GM18498 (cell line): ENCODE measurements at regions not wholly inside any gene's neighbourhood (a gene's known extent, or its start where the extent isn't known, plus 50 kb on each side); places are given as distances from the start of the nearest gene placed in this dataset.
"Not testable (repeated sequence)": the region's sequence is repeated elsewhere in the genome, so short reads cannot be mapped to it uniquely, and the experiment has no call there.

ENCODE experiments used
- ATAC-seq: cut with Tn5 transposase; IDR thresholded peaks from one replicate; pipeline ENCODE4 v1.9.1; 2021; ENCODE audit warnings: mild to moderate bottlenecking, moderate library complexity; ENCODE audit not compliant: unreplicated experiment

DNA sequence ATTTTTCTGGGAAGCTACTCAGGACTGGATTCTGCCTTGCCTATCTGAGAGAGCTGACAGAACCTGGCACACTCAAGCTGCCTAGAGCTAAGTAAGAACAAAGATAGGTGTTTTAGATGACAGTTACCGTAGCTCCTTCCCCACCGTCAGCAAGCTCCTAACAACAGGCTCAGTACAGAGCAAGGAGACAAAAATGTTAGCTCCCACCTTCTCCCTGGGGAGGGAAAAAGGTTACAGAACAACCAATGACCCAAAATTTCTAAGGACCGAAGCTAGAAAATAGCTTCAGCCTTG, 1058.2 kb upstream of the PCDH20 start:
- no peak for ATAC-seq

DNA sequence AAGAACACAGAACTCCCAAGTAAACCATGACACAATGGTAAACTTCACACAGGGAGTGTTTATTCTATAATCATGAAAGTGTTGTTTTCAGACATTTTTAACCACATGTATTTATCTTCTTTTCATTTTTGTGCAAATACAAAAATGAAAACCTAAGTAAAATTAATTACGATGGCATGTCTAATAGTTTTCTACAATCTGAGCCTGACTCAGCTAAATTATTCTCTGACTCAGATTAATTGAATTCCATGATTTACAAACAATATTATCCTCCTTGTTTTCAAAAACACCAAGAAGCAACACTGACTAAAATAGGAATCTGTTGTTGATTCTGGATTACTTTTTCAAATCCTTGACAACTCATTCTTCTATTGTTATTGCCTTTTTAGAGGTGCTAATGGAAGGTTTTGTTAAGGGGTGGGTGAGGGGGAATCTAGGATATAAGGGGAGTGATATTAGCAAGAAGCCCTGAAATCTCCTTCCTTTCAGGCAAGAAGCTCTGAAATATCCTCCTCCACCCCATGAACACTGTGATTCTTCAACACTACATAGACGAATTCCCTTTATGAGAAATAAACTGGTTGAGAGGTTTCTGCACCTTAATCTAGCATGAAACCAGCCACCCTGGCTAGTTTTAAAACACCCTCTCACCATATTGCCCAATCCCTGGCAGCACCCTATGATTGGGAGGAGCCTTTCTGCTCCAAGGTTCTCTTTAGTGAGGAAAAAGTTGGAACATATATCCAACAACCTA, 1057.7 kb upstream of the PCDH20 start:
- ATAC-seq, result no peak

GRCh38 chr13:62453761-62454160, 1038.1 kb upstream of the PCDH20 start:
- ATAC-seq, result no peak

GRCh38 chr13:62450759-62451158, 1035.1 kb upstream of the PCDH20 start:
- no peak for ATAC-seq

DNA sequence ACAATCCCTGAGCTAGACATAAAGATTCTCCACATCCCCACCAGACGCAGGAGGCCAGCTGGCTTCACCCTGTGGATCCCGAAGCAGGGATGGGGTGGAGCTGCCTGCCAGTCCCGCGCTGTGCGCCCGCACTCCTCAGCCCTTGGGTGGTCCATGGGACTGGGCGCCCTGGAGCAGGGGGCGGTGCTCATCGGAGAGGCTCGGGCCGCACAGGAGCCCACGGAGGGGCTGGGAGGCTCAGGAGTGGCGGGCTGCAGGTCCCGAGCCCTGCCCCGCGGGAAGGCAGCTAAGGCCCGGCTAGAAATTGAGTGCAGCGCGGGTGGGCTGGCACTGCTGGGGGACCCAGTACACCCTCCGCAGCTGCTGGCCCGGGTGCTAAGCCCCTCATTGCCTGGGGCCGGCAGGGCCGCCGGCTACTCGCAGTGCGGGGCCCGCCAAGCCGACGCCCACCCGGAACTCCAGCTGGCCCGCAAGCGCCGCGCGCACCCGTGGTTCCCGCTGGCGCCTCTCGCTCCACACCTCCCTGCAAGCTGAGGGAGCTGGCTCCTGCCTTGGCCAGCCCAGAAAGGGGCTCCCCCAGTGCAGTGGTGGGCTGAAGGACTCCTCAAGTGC, 1032.2 kb upstream of the PCDH20 start:
- not testable (repeated sequence) for ATAC-seq

GRCh38 chr13:62444805-62445204, 1029.2 kb upstream of the PCDH20 start:
- no peak for ATAC-seq

- no peak for ATAC-seq
These were observed 1018.4 kb upstream of the PCDH20 start for GRCh38 chr13:62434081-62434480.

GRCh38 chr13:62433660-62434059, 1018.0 kb upstream of the PCDH20 start:
- no peak for ATAC-seq

- no peak for ATAC-seq
These were observed 1017.3 kb upstream of the PCDH20 start for GRCh38 chr13:62432906-62433305.

DNA sequence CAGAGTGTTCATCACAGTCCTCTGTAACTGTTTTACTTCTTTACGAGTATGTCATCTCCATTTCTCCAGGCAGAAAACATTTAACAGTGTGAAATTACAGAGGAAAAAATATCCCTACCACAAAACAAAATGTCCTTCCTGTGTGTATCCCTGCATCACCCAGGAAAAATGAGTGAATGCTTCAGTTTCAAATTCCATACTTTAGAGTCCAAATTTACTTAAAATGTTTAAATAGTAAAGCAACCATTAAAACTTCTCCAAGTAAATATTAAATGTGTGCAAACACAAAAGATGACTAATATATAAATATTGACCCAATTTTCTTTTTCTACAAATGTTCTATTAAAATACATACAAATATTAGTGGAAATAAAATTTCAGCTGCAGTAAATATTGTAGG, 1016.6 kb upstream of the PCDH20 start:
- ATAC-seq, result no peak

DNA sequence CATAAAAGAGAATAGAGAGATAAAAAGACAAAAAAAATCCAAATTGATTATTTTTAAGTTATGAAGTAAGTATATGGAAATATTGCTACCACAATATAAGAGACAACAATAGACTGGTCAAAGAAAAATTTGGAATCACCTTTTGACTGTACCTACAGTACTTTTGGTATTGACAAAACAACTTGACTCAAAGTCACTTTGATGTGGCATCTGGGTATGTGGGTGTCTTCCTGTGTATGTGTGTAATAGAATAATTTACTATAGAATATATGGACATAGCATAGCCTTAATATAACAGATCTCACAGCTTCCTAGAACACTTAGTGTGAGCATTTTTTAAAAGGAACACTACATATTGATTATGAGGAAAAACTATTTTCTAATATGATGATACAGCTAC, 1016.2 kb upstream of the PCDH20 start:
- no peak for ATAC-seq

- no peak for ATAC-seq
These were observed 1003.2 kb upstream of the PCDH20 start for GRCh38 chr13:62418872-62419271.

DNA sequence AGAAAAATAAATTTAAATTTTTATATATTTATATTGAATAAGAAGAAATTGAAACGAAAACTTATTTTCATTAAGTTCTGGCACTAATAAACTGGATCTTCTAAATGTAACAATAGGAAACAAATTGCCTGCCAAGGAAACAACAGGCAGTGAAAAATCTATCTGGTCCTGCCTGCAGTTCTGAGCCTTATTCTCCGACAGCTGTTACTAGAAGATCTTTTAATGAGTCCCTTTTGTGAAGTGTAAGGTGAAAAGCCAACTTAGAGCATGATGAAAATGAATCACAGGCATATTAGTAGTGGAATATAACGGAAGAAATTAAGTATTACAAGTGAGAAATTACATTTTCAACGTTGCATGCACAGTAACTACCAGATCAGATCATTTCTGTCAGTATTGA, 1002.7 kb upstream of the PCDH20 start:
- ATAC-seq, result no peak

GRCh38 chr13:62407871-62408270, 992.2 kb upstream of the PCDH20 start:
- ATAC-seq, result no peak

DNA sequence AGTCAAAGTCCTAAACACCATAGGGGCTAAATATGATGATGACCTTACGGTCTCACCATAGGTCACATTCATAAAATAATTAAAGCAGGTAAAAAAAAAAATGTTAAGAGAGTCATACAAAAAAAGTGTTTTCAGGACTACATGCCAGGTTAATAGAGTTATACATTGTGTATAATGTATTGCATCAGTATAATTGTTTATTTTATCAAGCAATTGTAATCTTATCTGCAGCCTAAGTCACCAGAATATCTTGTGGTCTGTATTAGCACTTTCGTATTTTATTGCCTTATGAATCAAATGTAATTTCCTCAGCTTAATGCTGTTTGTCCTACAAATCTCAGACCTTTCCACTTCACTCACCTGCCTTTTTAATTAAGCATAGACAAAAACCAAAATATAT, 972.9 kb upstream of the PCDH20 start:
- no peak for ATAC-seq

DNA sequence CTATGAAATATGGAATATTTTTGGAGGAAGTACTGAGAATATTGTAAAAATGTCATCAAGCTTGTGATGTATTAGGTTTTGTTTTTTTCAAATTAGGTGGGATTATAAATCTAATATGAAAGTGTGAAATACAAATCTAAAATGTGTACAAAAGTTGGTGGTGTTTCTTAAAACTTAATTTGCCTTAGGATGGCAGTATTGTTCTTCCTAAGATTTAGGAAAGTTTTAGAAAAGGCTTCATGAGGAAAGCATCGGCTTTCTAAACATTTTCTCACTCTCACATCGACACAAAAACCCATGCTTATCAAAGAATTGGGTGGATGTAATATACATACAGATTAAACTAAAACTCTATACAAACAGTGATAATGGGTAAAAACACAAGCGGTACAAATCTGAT, 972.0 kb upstream of the PCDH20 start:
- ATAC-seq, result no peak

DNA sequence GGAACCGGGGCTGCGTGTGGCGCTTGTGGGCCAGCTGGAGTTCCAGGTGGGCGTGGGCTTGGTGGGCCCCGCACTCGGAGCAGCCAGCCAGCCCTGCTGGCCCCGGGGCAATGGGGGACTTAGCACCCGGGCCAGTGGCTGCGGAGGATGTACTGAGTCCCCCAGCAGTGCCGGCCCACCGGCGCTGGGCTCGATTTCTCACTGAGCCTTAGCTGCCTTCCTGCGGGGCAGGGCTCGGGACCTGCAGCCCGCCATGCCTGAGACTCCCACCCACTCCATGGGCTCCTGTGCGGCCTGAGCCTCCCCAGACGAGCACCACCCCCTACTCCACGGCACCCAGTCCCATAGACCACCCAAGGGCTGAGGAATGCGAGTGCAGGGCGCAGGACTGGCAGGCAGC, 963.6 kb upstream of the PCDH20 start:
- not testable (repeated sequence) for ATAC-seq

- no peak for ATAC-seq
These were observed 962.2 kb upstream of the PCDH20 start for GRCh38 chr13:62377838-62378237.

- ATAC-seq, result no peak
These were observed 960.0 kb upstream of the PCDH20 start for GRCh38 chr13:62375653-62376052.

GRCh38 chr13:62371737-62372136, 956.1 kb upstream of the PCDH20 start:
- ATAC-seq, result no peak

DNA sequence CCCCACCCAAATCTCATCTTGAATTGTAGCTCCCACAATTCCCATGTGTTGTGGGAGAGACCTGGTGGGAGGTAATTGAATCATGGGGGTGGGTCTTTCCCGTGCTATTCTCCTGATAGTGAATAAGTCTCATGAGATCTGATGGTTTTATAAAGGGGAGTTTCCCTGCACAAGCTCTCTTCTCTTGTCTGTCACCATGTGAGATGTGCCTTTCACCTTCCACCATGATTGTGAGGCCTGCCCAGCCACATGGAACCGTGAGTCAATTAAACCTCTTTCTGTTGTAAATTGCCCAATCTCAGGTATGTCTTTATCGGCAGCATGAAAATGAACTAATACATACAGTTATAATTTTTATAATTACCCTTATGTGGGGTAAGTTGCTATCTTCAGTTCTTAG, 952.3 kb upstream of the PCDH20 start:
- not testable (repeated sequence) for ATAC-seq

DNA sequence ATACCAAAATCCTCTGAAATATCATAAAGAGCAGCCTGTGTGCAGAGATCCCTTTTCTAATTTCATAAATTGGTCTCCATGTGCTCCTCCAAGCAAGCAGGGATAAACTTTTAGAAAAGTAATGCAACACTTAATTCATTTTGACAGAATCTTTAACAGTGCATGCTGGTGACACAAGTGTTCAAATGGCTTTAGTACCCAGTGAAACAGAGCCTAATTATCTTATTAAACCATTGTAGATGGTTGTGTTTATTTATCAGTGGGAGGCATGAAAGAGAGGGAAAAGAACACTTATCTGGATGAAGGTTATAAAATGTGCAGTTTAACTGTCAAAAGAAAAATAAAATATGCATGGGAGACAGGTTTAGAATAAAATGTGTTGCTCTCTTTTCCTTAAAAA, 945.0 kb upstream of the PCDH20 start:
- no peak for ATAC-seq

DNA sequence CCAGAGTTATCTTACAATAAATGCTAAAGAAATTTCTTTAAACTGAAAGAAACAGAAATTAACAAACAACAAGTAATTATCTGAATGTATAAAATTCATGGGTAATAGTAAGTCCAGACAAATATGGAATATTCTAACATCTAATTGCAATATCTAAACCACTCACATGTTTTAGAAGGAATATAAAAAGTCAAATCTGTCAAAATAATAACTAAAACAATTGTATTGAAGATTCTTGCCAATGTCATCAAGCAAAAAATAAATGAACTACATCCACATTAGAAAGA, 942.9 kb upstream of the PCDH20 start:
- ATAC-seq, result no peak
